Esophagus muscularis mucosa (tissue), 4 donors: ENCODE measurements at regions not wholly inside any gene's neighbourhood (a gene's known extent, or its start where the extent isn't known, plus 50 kb on each side); places are given as distances from the start of the nearest gene placed in this dataset.

Experiments used
- DNase-seq: peaks from one replicate; pipeline ENCODE4 v3.0.0-alpha.2; 2017; ENCODE audit errors: extremely low spot score
- H3K27ac ChIP-seq, 4 donors: fragments of 200-600 bp; sonication (generic); replicated peaks in 1 of 4; 1 replicate in 3 of 4; 2 replicates in 1 of 4; pipeline ENCODE4 v1.5.1; 2016 to 2019; ENCODE audit warnings: mild to moderate bottlenecking in 1 of 4
- H3K27me3 ChIP-seq, 4 donors: fragments of 200-600 bp; sonication (generic); one replicate each; pipeline versions ENCODE4 v1.5.1 to v1.6.0; 2016 to 2019
- H3K36me3 ChIP-seq, 4 donors: fragments of 200-600 bp; sonication (generic); one replicate each; pipeline ENCODE4 v1.5.1; 2016 to 2019
- H3K4me1 ChIP-seq, 4 donors: fragments of 200-600 bp; sonication (generic); one replicate each; pipeline ENCODE4 v1.5.1; 2016 to 2019
- H3K4me3 ChIP-seq, 4 donors: fragments of 200-600 bp; sonication (generic); 1 replicate in 2 of 4; 2 replicates in 2 of 4; pipeline ENCODE4 v1.5.1; 2016 to 2019; ENCODE audit warnings: mild to moderate bottlenecking in 4 of 4, moderate library complexity in 1 of 4
- H3K9me3 ChIP-seq, 4 donors: fragments of 200-600 bp; sonication (generic); 1 replicate in 3 of 4; 2 replicates in 1 of 4; pipeline ENCODE4 v1.5.1; 2016 to 2019
- CTCF ChIP-seq, 3 experiments: fragments of 200-600 bp in 2 of 3; fragments of 450-650 bp in 1 of 3; sonication (generic) in 2 of 3; IDR thresholded peaks; one replicate each; pipeline ENCODE4 v1.5.1; 2017 to 2019; ENCODE audit warnings: antibody characterized with exemption in 3 of 3, mild to moderate bottlenecking in 2 of 3, moderate library complexity in 1 of 3
- EP300 ChIP-seq: sonication (generic); formaldehyde crosslinking; IDR thresholded peaks from one replicate; pipeline ENCODE4 v1.6.1; 2017; ENCODE audit warnings: antibody characterized with exemption
- POLR2A ChIP-seq: fragments of 450-650 bp; IDR thresholded peaks from one replicate; pipeline ENCODE4 v1.6.1; 2017; ENCODE audit warnings: antibody characterized with exemption, moderate library complexity, mild to moderate bottlenecking, low read depth
- POLR2AphosphoS5 ChIP-seq, 2 donors: sonication (generic); formaldehyde crosslinking; IDR thresholded peaks; one replicate each; pipeline ENCODE4 v1.6.1; 2017; ENCODE audit warnings: antibody characterized with exemption in 2 of 2
- WGBS: methylation state at CpG from one replicate; pipeline ENCODE4 v1.1.5; 2018; 5-methylcytosine and 5-hydroxymethylcytosine counted together
- intact Hi-C: fragments of 100-400 bp; cut with DNase I; formaldehyde crosslinking; loops from one replicate; pipeline ENCODE4 v1.15.1; 2023

- intact Hi-C loops: no loop called here
- DNase-seq: no peak
- H3K27me3 ChIP-seq: no peaks in the 10 kb centered on the region
- peaks cover 0 to 4% (median 0%) of the 10 kb centered on the region in 4 donors for H3K9me3 ChIP-seq
- TF ChIP-seq CTCF (IDR thresholded peaks at IDR 0.05) (no peak), POLR2AphosphoS5 (IDR thresholded peaks at IDR 0.05) (no peak), POLR2A (no peak), EP300 (no peak)
- H3K36me3 ChIP-seq: no peaks in the 10 kb centered on the region
- WGBS: 41% methylated on average over 7 of the region's 7 CpGs
- peaks cover 0 to 13% (median 9%) of the 10 kb centered on the region in 4 donors for H3K4me1 ChIP-seq
- no peak overlapping the region for H3K27ac ChIP-seq
- H3K4me3 ChIP-seq: no peak overlapping the region
Observed at GRCh38 chr10:36050763-36051499, 408.8 kb upstream of the FZD8 start.

- Histone ChIP-seq H3K27ac (no peak overlapping the region), H3K9me3 (peaks cover 0 to 4% (median 0%) of the 10 kb centered on the region in 4 donors), H3K4me1 (peaks cover 0 to 13% (median 9%) of the 10 kb centered on the region in 4 donors), H3K27me3 (no peaks in the 10 kb centered on the region), H3K36me3 (no peaks in the 10 kb centered on the region), H3K4me3 (no peak overlapping the region)
- no peak for DNase-seq
- TF ChIP-seq POLR2A: no peak
- TF ChIP-seq CTCF (IDR thresholded peaks at IDR 0.05): no peak
- no peak for TF ChIP-seq EP300
- no peak for TF ChIP-seq POLR2AphosphoS5 (IDR thresholded peaks at IDR 0.05)
- 79% methylated on average over 2 of the region's 2 CpGs for whole genome bisulfite sequencing
- intact Hi-C loops: no loop called here
Observed at GRCh38 chr10:36048780-36049179, 406.7 kb upstream of the FZD8 start.

- Histone ChIP-seq H3K27ac (no peak overlapping the region), H3K36me3 (no peaks in the 10 kb centered on the region), H3K27me3 (no peaks in the 10 kb centered on the region), H3K9me3 (peaks cover 0 to 4% (median 0%) of the 10 kb centered on the region in 4 donors), H3K4me1 (peaks cover 0 to 13% (median 9%) of the 10 kb centered on the region in 4 donors), H3K4me3 (no peak overlapping the region)
- no peak for DNase-seq
- TF ChIP-seq CTCF (IDR thresholded peaks at IDR 0.05) (no peak), EP300 (no peak), POLR2AphosphoS5 (IDR thresholded peaks at IDR 0.05) (no peak), POLR2A (no peak)
- intact Hi-C loops: no loop called here
Observed at GRCh38 chr10:36048236-36048635, 406.1 kb upstream of the FZD8 start.

GRCh38 chr10:36042135-36042534 is 400.0 kb upstream of the FZD8 start:
- H3K36me3 ChIP-seq: no peaks in the 10 kb centered on the region
- no peaks in the 10 kb centered on the region for H3K27me3 ChIP-seq

GRCh38 chr10:36038316-36038955 is 396.3 kb upstream of the FZD8 start:
- no peak for DNase-seq
- Histone ChIP-seq H3K9me3 (no peaks in the 10 kb centered on the region), H3K27ac (no peak overlapping the region), H3K4me1 (no peaks in the 10 kb centered on the region), H3K4me3 (no peak overlapping the region), H3K36me3 (no peaks in the 10 kb centered on the region), H3K27me3 (no peaks in the 10 kb centered on the region)
- no peak for TF ChIP-seq POLR2A
- TF ChIP-seq CTCF (IDR thresholded peaks at IDR 0.05): no peak
- no peak for TF ChIP-seq POLR2AphosphoS5 (IDR thresholded peaks at IDR 0.05)
- TF ChIP-seq EP300: no peak
- 78% methylated on average over 3 of the region's 3 CpGs for WGBS
- intact Hi-C loops: no loop called here

More at GRCh38 chr10:36042135-36042534, 400.0 kb upstream of the FZD8 start:
- no peak for TF ChIP-seq POLR2AphosphoS5 (IDR thresholded peaks at IDR 0.05)
- H3K9me3 ChIP-seq: no peaks in the 10 kb centered on the region
- no peaks in the 10 kb centered on the region for H3K4me1 ChIP-seq
- H3K27ac ChIP-seq: no peak overlapping the region
- WGBS: 74% methylated on average over 2 of the region's 2 CpGs
- no peak for DNase-seq
- no peak overlapping the region for H3K4me3 ChIP-seq
- intact Hi-C loops: no loop called here
